22Rv1 (cell line): ENCODE measurements at regions not wholly inside any gene's neighbourhood (a gene's known extent, or its start where the extent isn't known, plus 50 kb on each side); places are given as distances from the start of the nearest gene placed in this dataset.
"Not testable (repeated sequence)": the region's sequence is repeated elsewhere in the genome, so short reads cannot be mapped to it uniquely, and the experiment has no call there.

ENCODE experiments used
- H3K27ac ChIP-seq: fragments of 450-650 bp; 2 replicates; pipeline ENCODE4 v1.5.1; 2017
- CTCF ChIP-seq: fragments of 450-650 bp; IDR thresholded peaks from 2 replicates; pipeline ENCODE4 v1.5.1; 2017; ENCODE audit warnings: mild to moderate bottlenecking
- ZFX ChIP-seq: fragments of 450-650 bp; IDR thresholded peaks from 2 replicates; pipeline ENCODE4 v1.6.1; 2017; ENCODE audit warnings: antibody characterized with exemption, borderline replicate concordance

GRCh38 chr4:187491286-187491685 lies 504.3 kb upstream of the ZFP42 start:
- no peak overlapping the region for H3K27ac ChIP-seq
- TF ChIP-seq CTCF: no peak
- TF ChIP-seq ZFX: no peak

- TF ChIP-seq CTCF (no peak), ZFX (no peak)
- H3K27ac ChIP-seq: no peak overlapping the region
These were observed 503.6 kb upstream of the ZFP42 start for GRCh38 chr4:187491959-187492358.

GRCh38 chr4:187493661-187494060 lies 501.9 kb upstream of the ZFP42 start:
- H3K27ac ChIP-seq: no peak overlapping the region
- TF ChIP-seq ZFX (no peak), CTCF (no peak)

GRCh38 chr4:187499956-187500355 lies 495.6 kb upstream of the ZFP42 start:
- TF ChIP-seq CTCF (no peak), ZFX (no peak)
- H3K27ac ChIP-seq: no peak overlapping the region

GRCh38 chr4:187500796-187501195 lies 494.8 kb upstream of the ZFP42 start:
- TF ChIP-seq CTCF (no peak), ZFX (no peak)
- H3K27ac ChIP-seq: no peak overlapping the region

- TF ChIP-seq CTCF (no peak), ZFX (no peak)
These were observed 493.8 kb upstream of the ZFP42 start for GRCh38 chr4:187501731-187502130.

GRCh38 chr4:187504974-187505797 lies 490.4 kb upstream of the ZFP42 start:
- no peak overlapping the region for H3K27ac ChIP-seq
- TF ChIP-seq CTCF: no peak
- no peak for TF ChIP-seq ZFX

More at GRCh38 chr4:187501731-187502130, 493.8 kb upstream of the ZFP42 start:
- H3K27ac ChIP-seq: no peak overlapping the region

- not testable (repeated sequence) for H3K27ac ChIP-seq
These were observed 489.8 kb upstream of the ZFP42 start for GRCh38 chr4:187505798-187506141.
